Small intestine (tissue), 7 donors: ENCODE measurements at regions not wholly inside any gene's neighbourhood (a gene's known extent, or its start where the extent isn't known, plus 50 kb on each side); places are given as distances from the start of the nearest gene placed in this dataset.
"Not testable (repeated sequence)": the region's sequence is repeated elsewhere in the genome, so short reads cannot be mapped to it uniquely, and the experiment has no call there.

Experiments
- DNase-seq, 2 donors: peaks; one replicate each; pipeline versions ENCODE4 v3.0.0 to v3.0.0-alpha.2; 2013
- FAIRE-seq: peaks from 2 replicates; lab custom pipeline; 2012; peaks lifted over from hg19 to GRCh38; lab: Jason Lieb, UNC
- H3K27ac ChIP-seq, 3 donors: one replicate each; pipeline ENCODE4 v1.5.1; 2013; ENCODE audit warnings: low read length in 2 of 3, mild to moderate bottlenecking in 2 of 3, control low read depth in 1 of 3, inconsistent platforms in 1 of 3, low read depth in 1 of 3, moderate library complexity in 1 of 3
- H3K27me3 ChIP-seq, 3 donors: one replicate each; pipeline ENCODE4 v1.6.1; 2013; ENCODE audit warnings: low read length in 3 of 3, inconsistent platforms in 1 of 3; ENCODE audit not compliant: control insufficient read depth in 3 of 3, insufficient read depth in 3 of 3
- H3K36me3 ChIP-seq, 3 donors: one replicate each; pipeline ENCODE4 v1.6.1; 2013; ENCODE audit warnings: low read length in 3 of 3, inconsistent platforms in 1 of 3, low read depth in 1 of 3, mild to moderate bottlenecking in 1 of 3, moderate library complexity in 1 of 3; ENCODE audit not compliant: control insufficient read depth in 3 of 3, insufficient read depth in 2 of 3
- H3K4me1 ChIP-seq, 3 donors: one replicate each; pipeline ENCODE4 v1.6.1; 2013; ENCODE audit warnings: low read length in 2 of 3, inconsistent platforms in 1 of 3, low read depth in 1 of 3, mild to moderate bottlenecking in 1 of 3, moderate library complexity in 1 of 3; ENCODE audit not compliant: control insufficient read depth in 3 of 3, insufficient read depth in 2 of 3
- H3K4me3 ChIP-seq, 3 donors: one replicate each; pipeline ENCODE4 v1.5.1; 2013; ENCODE audit warnings: low read length in 3 of 3, control low read depth in 1 of 3, inconsistent platforms in 1 of 3, low read depth in 1 of 3, mild to moderate bottlenecking in 1 of 3, moderate library complexity in 1 of 3
- H3K9me3 ChIP-seq, 2 donors: one replicate each; pipeline ENCODE4 v1.6.1; 2013; ENCODE audit warnings: low read depth in 1 of 2, low read length in 1 of 2; ENCODE audit not compliant: control insufficient read depth in 2 of 2, insufficient read depth in 1 of 2
- WGBS, 3 donors: extraction: QIAGEN DNeasy Blood & Tissue Kit; methylation state at CpG; one replicate each; pipeline ENCODE4 v1.1.7; 2013; 5-methylcytosine and 5-hydroxymethylcytosine counted together
- donor health status: healthy with polysubstance abuse.
- donor health status: control.
- donor health status: control.
- donor health status: Bipolar disorder and iron deficiency.
- donor health status: healthy.

DNA sequence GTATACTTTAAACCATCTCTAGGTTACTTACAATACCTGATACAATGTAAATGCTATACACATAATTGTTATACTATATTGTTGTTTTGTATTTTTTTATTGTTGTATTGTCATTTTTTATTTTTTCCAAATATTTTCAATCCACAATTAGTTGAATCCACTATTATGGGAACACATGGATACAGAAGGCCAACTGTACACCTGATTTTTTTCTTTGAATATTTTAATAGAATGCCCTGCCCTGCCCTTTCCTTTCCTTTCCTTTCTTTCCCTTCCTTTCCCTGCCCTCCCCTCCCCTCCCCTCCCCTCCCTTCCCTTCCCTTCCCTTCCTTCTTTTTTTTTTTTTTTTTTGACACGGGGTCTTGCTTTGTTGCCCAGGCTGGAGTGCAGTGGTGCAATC, 120.2 kb downstream of the SLC4A3 start:
- no peaks in the 10 kb centered on the region for H3K4me1 ChIP-seq
- no peak for FAIRE-seq
- H3K36me3 ChIP-seq, result no peaks in the 10 kb centered on the region
- H3K4me3 ChIP-seq, result no peak overlapping the region
- peaks cover 0 to 12% of the 10 kb centered on the region in 2 donors for H3K9me3 ChIP-seq
- DNase-seq, result no peak
- H3K27ac ChIP-seq, result no peak overlapping the region
- 79 to 100% methylated on average over 1 of the region's 1 CpG; no CpG with 5 or more reads in 1 of the 3 donors for WGBS, 3 donors
- H3K27me3 ChIP-seq, result peaks cover 0 to 5% (median 2%) of the 10 kb centered on the region in 3 donors

DNA sequence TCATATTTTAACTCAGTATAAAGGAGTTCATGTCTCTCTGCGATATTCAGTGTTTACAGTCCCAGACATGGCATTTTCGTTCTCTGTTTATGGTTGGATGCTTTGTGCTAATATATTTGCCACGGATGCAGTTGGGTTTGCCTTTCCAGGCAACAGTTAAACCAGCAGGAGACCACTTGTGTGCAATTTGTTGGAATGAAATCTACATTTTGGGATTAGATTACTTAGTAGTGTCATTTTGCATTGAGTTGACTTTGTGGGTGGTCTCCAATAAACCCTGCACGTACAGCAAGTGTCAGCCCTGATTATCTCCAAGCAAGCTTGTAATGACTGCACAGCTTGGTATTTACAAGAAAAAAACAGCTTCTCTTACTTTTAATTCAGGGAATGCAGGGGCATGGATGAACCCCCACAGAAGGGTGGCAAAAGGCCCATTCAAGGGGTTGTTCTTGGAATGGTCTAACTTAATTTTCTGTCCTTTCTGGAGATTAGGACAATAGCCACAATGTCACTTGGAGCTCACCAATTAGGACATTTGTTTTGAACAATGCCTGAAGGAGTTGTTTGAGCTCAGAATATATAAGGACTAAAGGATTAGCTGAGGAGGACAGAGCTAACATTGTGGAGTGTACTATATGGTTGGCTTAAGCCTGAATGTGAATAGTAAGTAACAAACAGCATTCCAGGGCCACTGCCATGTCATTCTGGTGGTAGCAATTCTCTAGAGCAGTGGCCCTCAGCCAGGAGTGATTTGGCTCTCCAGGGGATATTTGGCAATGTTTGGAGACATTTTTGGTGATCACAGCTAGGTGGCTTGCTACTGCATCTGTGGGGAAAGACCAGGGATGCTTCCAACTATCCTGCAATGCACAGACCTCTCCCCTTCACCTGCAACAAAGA, 121.5 kb downstream of the SLC4A3 start:
- H3K4me1 ChIP-seq, result no peaks in the 10 kb centered on the region
- 61 to 62% (median 62%) methylated on average over 4 of the region's 4 CpGs for WGBS, 3 donors
- FAIRE-seq, result no peak

DNA sequence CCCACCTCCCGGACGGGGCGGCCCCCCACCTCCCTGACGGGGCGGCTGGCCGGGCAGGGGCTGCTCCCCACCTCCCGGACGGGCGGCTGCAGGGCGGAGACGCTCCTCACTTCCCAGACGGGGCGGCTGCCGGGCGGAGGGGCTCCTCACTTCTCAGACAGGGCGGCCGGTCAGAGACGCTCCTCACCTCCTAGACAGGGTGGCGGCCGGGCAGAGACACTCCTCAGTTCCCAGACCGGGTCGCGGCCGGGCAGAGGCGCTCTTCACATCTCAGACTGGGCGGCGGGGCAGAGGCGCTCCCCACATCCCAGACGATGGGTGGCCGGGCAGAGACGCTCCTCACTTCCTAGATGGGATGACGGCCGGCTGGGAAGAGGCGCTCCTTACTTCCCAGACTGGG, 123.7 kb downstream of the SLC4A3 start:
- H3K27me3 ChIP-seq, FAIRE-seq, DNase-seq: not testable (repeated sequence)

More for the DNA sequence above, 121.5 kb downstream of the SLC4A3 start:
- Histone ChIP-seq H3K36me3 (no peaks in the 10 kb centered on the region), H3K27ac (no peak overlapping the region), H3K9me3 (peaks cover 0 to 14% of the 10 kb centered on the region in 2 donors), H3K27me3 (peaks cover 0 to 2% (median 0%) of the 10 kb centered on the region in 3 donors), H3K4me3 (no peak overlapping the region)
- DNase-seq, result no peak

DNA sequence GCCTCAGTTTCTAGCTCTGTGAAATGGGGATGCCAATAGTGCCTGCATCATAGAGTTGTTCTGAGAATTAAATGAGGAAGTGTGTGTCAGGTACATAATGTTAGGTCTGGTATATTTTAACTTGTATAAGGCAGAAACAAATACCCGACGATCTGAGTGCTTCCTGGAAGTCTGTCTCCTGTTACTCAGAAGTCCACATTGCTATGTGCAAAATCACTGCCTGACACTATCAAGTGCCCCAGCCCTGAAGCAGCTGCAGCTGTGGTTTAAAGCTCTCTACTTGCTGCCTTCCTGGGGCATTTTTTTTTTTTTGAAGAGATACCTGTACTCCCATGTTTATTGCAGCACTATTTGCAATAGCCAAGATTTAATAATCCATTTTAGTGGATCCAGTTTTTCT, 125.3 kb downstream of the SLC4A3 start:
- H3K4me3 ChIP-seq, result no peak overlapping the region
- DNase-seq, result no peak
- peaks cover 2 to 14% of the 10 kb centered on the region in 2 donors for H3K9me3 ChIP-seq
- 66 to 77% (median 73%) methylated on average over 2 of the region's 2 CpGs for WGBS, 3 donors
- no peaks in the 10 kb centered on the region for H3K36me3 ChIP-seq
- H3K27me3 ChIP-seq, result peaks cover 0 to 2% (median 0%) of the 10 kb centered on the region in 3 donors
- no peaks in the 10 kb centered on the region for H3K4me1 ChIP-seq
- no peak overlapping the region for H3K27ac ChIP-seq
- no peak for FAIRE-seq

More for the DNA sequence above, 123.7 kb downstream of the SLC4A3 start:
- WGBS, 3 donors, result 95 to 99% (median 97%) methylated on average over 28 to 34 of the region's 34 CpGs
- peaks cover 2 to 14% of the 10 kb centered on the region in 2 donors for H3K9me3 ChIP-seq
- H3K4me3 ChIP-seq, H3K4me1 ChIP-seq, H3K27ac ChIP-seq, H3K36me3 ChIP-seq: not testable (repeated sequence)

DNA sequence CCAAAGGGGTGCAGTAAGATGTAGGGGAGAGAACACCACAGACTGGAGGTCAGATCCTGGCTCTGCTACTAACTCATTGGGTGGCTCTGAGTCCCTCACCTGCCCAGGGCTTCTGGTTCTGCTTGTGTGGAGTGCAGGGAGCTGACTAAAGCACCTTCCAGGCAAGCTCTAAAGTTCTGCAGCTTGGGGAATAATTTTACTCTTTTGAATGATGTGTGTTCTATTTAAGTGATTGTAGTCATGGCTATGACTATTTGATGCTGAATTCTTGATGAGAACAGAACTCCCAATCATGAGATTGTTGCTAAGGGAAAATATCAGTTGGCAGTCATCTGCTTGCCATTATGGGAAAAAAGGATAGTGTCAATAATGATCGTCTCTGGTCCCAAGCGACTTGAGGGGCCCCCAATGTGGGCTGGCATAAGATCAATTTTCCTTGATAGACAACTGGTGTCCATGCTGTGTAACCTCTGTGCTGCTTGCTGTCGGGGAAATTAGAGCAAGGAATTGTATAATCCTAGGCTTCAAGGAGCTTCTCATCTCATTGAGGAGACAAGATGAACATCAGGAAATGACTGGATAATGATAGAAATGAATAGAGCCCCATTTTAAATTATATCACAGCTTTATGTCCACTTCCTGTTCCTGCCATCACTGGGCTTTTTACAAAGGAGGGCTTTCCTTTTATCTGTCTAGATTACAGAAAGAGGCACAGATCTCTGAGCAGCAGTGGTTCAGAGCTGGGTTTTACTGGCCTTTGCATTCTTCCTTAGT, 131.7 kb downstream of the SLC4A3 start:
- no peak overlapping the region for H3K27ac ChIP-seq
- WGBS, 3 donors, result 37 to 62% (median 51%) methylated on average over 3 of the region's 3 CpGs
- no peaks in the 10 kb centered on the region for H3K36me3 ChIP-seq
- H3K27me3 ChIP-seq, result peaks cover 0 to 3% (median 0%) of the 10 kb centered on the region in 3 donors
- H3K4me3 ChIP-seq, result no peak overlapping the region
- H3K9me3 ChIP-seq, result peaks cover 0 to 2% of the 10 kb centered on the region in 2 donors
- FAIRE-seq (no peak), DNase-seq (no peak)
- no peaks in the 10 kb centered on the region for H3K4me1 ChIP-seq

DNA sequence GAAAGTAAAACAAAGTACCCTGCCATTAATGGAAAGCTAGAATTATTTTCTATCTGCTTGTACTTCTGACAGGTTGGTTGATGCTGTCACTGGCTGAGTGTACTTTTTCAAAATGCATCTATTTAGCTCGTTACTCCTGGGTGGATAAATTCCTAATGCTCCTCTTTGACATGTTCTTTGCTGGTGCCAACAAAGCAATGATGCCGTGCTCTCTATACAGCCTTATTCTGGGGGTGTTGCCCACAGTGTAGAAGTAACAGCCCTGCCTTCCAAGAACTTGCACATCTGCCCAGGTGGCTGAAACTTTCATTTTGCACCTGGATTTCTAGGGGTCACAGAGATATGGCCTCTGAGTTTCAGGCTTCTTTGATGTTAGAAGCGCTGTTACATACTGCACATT, 132.4 kb downstream of the SLC4A3 start:
- DNase-seq (no peak), FAIRE-seq (no peak)
- Histone ChIP-seq H3K4me3 (no peak overlapping the region), H3K27me3 (peaks cover 0 to 3% (median 0%) of the 10 kb centered on the region in 3 donors), H3K9me3 (peaks cover 0 to 2% of the 10 kb centered on the region in 2 donors), H3K4me1 (no peaks in the 10 kb centered on the region), H3K36me3 (no peaks in the 10 kb centered on the region), H3K27ac (no peak overlapping the region)
- 59 to 73% (median 73%) methylated on average over 3 of the region's 3 CpGs for WGBS, 3 donors

DNA sequence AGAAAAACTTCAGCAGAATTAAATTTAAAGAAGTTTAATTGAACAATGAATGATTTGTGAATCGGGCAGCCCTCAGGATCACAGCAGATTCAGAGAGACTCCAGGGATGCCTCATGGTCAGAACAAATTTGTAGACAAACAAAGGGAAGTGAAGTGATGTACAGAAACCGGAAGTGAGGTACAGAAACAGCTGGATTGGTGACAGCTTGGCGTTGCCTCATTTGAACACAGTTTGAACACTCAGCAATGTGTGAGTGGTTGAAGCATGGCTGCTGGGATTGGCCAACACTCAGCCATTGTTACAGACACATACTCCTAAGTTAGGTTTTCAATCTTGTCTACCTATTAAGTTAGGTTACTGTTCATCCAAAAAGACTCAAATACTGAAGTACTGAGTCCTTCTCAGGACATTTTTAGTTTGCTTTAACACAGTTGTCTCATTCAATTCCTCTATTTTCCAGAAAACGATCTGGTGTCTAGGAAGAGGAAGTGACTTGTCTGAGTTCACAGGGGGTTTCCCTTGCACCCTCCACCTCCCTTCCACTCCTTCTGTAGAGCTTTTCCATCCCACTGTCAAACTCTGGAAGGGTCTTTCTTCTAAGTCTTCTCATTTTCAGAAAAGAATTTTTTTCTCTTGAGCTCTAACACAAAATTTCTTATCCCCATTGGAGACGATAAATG, 137.9 kb downstream of the SLC4A3 start:
- H3K4me3 ChIP-seq, result no peak overlapping the region
- H3K27ac ChIP-seq, result no peak overlapping the region
- peaks cover 0 to 2% of the 10 kb centered on the region in 2 donors for H3K9me3 ChIP-seq
- 60 to 64% (median 60%) methylated on average over 5 of the region's 5 CpGs for WGBS, 3 donors
- H3K36me3 ChIP-seq, result no peaks in the 10 kb centered on the region
- no peaks in the 10 kb centered on the region for H3K4me1 ChIP-seq
- H3K27me3 ChIP-seq, result peaks cover 0 to 4% (median 0%) of the 10 kb centered on the region in 3 donors
- DNase-seq (no peak), FAIRE-seq (no peak)

DNA sequence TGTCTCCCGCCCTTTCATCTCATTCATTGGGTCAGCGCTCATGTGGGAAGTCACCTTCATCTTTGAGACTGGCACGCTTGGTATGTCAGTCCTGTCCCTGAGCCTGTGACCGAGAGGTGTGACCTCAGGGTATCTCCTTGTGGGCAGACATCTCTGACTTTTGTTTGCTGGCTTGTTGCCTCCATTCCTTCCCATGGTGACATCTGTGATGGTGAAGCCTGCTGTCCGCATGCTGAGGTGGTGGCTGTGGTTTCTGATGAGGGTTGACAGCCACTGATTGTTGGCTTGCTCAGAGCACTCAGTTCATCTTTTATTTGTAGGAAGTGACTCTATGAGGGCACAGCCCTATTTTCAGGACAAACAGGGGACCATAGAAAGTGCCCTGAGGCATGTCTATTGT, 139.2 kb downstream of the SLC4A3 start:
- Histone ChIP-seq H3K4me3 (no peak overlapping the region), H3K9me3 (peaks cover 0 to 2% of the 10 kb centered on the region in 2 donors), H3K27ac (no peak overlapping the region), H3K4me1 (no peaks in the 10 kb centered on the region), H3K36me3 (no peaks in the 10 kb centered on the region), H3K27me3 (peaks cover 0 to 2% (median 1%) of the 10 kb centered on the region in 3 donors)
- 85 to 93% (median 87%) methylated on average over 5 of the region's 5 CpGs for WGBS, 3 donors
- DNase-seq, result no peak
- FAIRE-seq, result no peak
